ENCODE measurements at regions not wholly inside any gene's neighbourhood (a gene's known extent, or its start where the extent isn't known, plus 50 kb on each side); places are given as distances from the start of the nearest gene placed in this dataset.

DNA sequence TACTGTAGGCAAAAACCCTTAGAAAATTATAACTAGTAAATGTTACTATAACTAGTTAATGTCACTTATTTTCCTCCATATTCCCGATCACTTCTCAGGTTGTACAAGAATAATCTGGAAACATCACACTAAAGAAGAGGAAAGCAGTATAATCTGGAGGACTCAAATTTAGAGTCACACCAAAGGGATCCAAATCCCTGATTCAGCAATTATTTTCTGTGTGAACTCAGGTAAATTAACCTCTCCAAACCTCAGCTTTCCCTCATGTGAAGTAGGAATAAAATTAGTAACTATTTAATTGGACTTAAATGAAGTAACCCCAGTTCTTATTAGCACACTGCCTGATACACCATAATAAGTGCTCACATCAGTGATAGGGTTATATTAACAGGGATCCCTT, 170.1 kb upstream of the NECTIN3 start:
- H3K4me1 Mint-ChIP-seq: no peaks in the 10 kb centered on the region
- H3K36me3 ChIP-seq (ENCODE audit: control insufficient read depth, insufficient read depth, low read length): no peaks in the 10 kb centered on the region
- H3K27ac ChIP-seq (ENCODE audit: low read depth, low read length): no peak overlapping the region
- H3K9ac ChIP-seq (ENCODE audit: extremely low read depth, low read length, poor library complexity, severe bottlenecking): no peak overlapping the region
- H3K27me3 Mint-ChIP-seq (ENCODE audit: insufficient read depth): no peaks in the 10 kb centered on the region
- H3K9me3 ChIP-seq (ENCODE audit: control insufficient read depth, low read length): no peaks in the 10 kb centered on the region
- no peaks in the 10 kb centered on the region for H3K9me3 Mint-ChIP-seq
- H3K27ac Mint-ChIP-seq: no peak overlapping the region
- no peaks in the 10 kb centered on the region for H3K27me3 ChIP-seq (ENCODE audit: control insufficient read depth, insufficient read depth, low read length, poor library complexity, severe bottlenecking)
- H3K4me1 ChIP-seq (ENCODE audit: control insufficient read depth, insufficient read depth, low read length): no peaks in the 10 kb centered on the region
- TF ChIP-seq, protein P1, sequence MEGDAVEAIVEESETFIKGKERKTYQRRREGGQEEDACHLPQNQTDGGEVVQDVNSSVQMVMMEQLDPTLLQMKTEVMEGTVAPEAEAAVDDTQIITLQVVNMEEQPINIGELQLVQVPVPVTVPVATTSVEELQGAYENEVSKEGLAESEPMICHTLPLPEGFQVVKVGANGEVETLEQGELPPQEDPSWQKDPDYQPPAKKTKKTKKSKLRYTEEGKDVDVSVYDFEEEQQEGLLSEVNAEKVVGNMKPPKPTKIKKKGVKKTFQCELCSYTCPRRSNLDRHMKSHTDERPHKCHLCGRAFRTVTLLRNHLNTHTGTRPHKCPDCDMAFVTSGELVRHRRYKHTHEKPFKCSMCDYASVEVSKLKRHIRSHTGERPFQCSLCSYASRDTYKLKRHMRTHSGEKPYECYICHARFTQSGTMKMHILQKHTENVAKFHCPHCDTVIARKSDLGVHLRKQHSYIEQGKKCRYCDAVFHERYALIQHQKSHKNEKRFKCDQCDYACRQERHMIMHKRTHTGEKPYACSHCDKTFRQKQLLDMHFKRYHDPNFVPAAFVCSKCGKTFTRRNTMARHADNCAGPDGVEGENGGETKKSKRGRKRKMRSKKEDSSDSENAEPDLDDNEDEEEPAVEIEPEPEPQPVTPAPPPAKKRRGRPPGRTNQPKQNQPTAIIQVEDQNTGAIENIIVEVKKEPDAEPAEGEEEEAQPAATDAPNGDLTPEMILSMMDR (conservative IDR thresholded peaks at IDR 0.05): no peak
- H3K4me3 Mint-ChIP-seq: no peak overlapping the region
- DNase-seq: no peak
- WGBS, 2 experiments (ENCODE audit: insufficient coverage in 1 of 2, insufficient read length in 1 of 2): 92 to 100% methylated on average over 1 of the region's 1 CpG
- no peaks in the 10 kb centered on the region for H3K36me3 Mint-ChIP-seq (ENCODE audit: low read depth)
- no peak overlapping the region for H3K4me3 ChIP-seq (ENCODE audit: low read length)

DNA sequence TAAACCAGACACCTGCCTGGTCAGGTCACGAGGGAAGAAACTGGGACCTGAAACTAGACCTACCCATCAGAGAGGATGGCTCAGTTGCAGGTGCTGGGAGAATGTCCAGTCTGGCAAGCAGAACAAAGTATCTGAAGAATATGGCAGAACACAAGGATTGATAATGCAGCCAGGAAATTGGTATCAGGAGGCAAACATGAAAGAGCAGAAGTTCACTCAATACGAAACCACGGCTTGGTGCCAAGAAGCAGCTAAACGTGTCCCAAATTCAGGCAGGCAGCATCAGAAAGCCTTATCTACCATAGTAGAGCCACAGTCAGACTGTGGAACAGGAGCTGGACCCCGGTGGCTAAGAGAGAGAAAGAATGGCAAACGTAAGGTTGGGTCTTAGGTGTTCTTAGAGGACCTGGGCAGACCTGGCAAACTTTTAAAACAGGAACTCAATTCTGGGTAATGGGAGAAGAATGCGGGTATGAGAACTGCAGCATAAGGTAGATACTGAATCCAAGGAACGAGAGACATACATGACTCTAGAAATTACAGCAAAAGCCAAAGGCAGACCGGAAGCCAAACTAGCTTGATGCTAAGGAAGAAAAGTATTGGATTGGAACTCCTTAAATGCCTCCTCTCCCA, 169.0 kb upstream of the NECTIN3 start:
- no peaks in the 10 kb centered on the region for H3K9me3 ChIP-seq (ENCODE audit: control insufficient read depth, low read length)
- no peak overlapping the region for H3K4me3 ChIP-seq (ENCODE audit: low read length)
- 91 to 94% methylated on average over 8 to 9 of the region's 9 CpGs for WGBS, 2 experiments (ENCODE audit: insufficient coverage in 1 of 2, insufficient read length in 1 of 2)
- no peak overlapping the region for H3K27ac Mint-ChIP-seq
- H3K36me3 ChIP-seq (ENCODE audit: control insufficient read depth, insufficient read depth, low read length): no peaks in the 10 kb centered on the region
- H3K27ac ChIP-seq (ENCODE audit: low read depth, low read length): no peak overlapping the region
- H3K9me3 Mint-ChIP-seq: no peaks in the 10 kb centered on the region
- H3K4me3 Mint-ChIP-seq: no peak overlapping the region
- H3K36me3 Mint-ChIP-seq (ENCODE audit: low read depth): no peaks in the 10 kb centered on the region
- TF ChIP-seq, protein P1 (conservative IDR thresholded peaks at IDR 0.05): no peak
- no peaks in the 10 kb centered on the region for H3K4me1 ChIP-seq (ENCODE audit: control insufficient read depth, insufficient read depth, low read length)
- no peaks in the 10 kb centered on the region for H3K27me3 ChIP-seq (ENCODE audit: control insufficient read depth, insufficient read depth, low read length, poor library complexity, severe bottlenecking)
- no peak for DNase-seq
- no peaks in the 10 kb centered on the region for H3K27me3 Mint-ChIP-seq (ENCODE audit: insufficient read depth)
- no peaks in the 10 kb centered on the region for H3K4me1 Mint-ChIP-seq
- H3K9ac ChIP-seq (ENCODE audit: extremely low read depth, low read length, poor library complexity, severe bottlenecking): no peak overlapping the region

DNA sequence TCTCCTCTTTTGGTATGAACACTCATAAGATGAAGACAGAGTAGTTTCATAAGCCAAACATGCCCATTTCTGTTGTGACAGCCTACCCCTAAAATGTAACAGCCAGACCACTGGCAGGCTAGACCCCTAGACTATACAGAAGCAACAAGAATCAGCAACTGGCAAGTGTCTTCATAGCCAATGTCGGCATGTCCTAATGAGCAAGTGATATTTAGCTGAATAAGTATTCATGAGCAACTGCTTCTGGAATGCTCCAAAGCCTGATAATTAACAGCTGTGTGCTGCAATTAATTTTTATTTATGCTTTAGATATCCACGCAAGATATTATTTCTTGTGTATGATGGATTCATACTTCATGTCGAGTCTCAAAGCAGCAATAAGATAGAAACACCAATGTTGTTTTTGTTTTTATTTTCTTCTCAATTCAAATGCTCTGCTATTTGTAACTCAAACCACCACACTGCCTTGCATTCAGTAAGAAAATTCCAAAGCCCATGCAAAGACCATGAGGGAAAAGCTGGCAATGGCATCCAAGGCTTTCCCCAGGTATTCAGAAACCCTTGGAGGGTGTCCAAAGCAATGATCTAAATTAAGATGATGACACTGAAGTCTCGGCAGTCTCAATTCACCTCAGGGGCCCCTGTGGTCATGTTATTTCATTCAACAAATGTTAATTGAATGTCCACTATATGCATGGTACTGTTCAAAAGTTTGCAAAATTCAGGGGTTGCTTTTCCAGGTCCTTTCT, 167.7 kb upstream of the NECTIN3 start:
- H3K27ac Mint-ChIP-seq: no peak overlapping the region
- whole genome bisulfite sequencing, 2 experiments (ENCODE audit: insufficient coverage in 1 of 2, insufficient read length in 1 of 2): 92 to 100% methylated on average over 3 to 4 of the region's 4 CpGs

More for the DNA sequence above, 167.7 kb upstream of the NECTIN3 start:
- DNase-seq: no peak
- no peak overlapping the region for H3K9ac ChIP-seq (ENCODE audit: extremely low read depth, low read length, poor library complexity, severe bottlenecking)
- TF ChIP-seq, protein P1 (conservative IDR thresholded peaks at IDR 0.05): no peak
- Mint-ChIP-seq H3K4me3 (no peak overlapping the region), H3K27me3 (ENCODE audit: insufficient read depth) (no peaks in the 10 kb centered on the region), H3K9me3 (no peaks in the 10 kb centered on the region), H3K36me3 (ENCODE audit: low read depth) (no peaks in the 10 kb centered on the region), H3K4me1 (no peaks in the 10 kb centered on the region)
- H3K27ac ChIP-seq (ENCODE audit: low read depth, low read length): no peak overlapping the region
- no peaks in the 10 kb centered on the region for H3K9me3 ChIP-seq (ENCODE audit: control insufficient read depth, low read length)
- H3K27me3 ChIP-seq (ENCODE audit: control insufficient read depth, insufficient read depth, low read length, poor library complexity, severe bottlenecking): no peaks in the 10 kb centered on the region
- no peaks in the 10 kb centered on the region for H3K36me3 ChIP-seq (ENCODE audit: control insufficient read depth, insufficient read depth, low read length)
- H3K4me3 ChIP-seq (ENCODE audit: low read length): no peak overlapping the region
- H3K4me1 ChIP-seq (ENCODE audit: control insufficient read depth, insufficient read depth, low read length): no peaks in the 10 kb centered on the region

Data from endodermal cell (in vitro differentiated cells).